GM18517 (cell line): ENCODE measurements at regions not wholly inside any gene's neighbourhood (a gene's known extent, or its start where the extent isn't known, plus 50 kb on each side); places are given as distances from the start of the nearest gene placed in this dataset.

ENCODE experiments used
- ATAC-seq: cut with Tn5 transposase; IDR thresholded peaks from one replicate; pipeline ENCODE4 v1.9.1; 2021; ENCODE audit warnings: mild to moderate bottlenecking, moderate library complexity; ENCODE audit not compliant: unreplicated experiment

DNA sequence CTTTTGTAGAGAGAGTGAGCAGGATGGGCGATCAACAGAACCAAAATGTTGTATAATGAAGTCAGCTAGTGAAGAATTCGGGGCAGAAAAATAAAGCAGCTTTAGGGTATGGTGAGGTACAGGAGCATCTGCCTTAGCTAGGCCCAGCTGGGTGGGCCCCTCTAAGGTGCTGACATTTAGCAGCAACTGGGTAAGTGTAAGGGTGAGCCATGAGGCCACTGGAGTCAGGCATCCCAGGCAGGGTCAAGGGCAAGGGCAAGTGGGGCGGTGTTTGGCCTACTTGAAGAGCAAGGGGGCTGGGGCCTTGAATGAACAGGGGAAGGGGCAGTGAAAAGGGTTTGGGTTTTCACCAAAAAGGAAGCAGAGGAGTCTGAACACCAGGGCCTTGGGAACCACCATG, 583.6 kb downstream of the BCL11B start:
- no peak for ATAC-seq

DNA sequence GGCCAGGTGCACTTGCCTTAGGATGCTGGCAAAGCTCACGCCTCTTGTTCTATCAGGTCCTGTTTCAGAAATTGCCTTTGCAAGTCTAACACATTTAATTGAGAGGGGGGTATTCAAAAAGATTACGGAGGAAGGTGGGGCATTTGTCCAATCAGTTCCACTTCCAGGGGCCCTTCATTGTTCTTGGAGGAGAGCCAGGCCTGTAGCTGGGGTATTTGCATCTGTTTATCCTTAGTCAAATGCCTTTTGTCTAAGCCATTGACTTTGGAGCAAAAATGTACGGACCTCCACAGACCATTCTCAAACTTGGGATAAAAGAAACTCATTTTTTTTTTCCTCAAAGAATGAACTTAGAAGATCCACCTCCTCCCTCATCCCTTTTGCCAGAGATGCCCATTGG, 582.0 kb downstream of the BCL11B start:
- no peak for ATAC-seq

GRCh38 chr14:98692832-98693231, 579.2 kb downstream of the BCL11B start:
- no peak for ATAC-seq

GRCh38 chr14:98694541-98694940, 577.5 kb downstream of the BCL11B start:
- no peak for ATAC-seq

DNA sequence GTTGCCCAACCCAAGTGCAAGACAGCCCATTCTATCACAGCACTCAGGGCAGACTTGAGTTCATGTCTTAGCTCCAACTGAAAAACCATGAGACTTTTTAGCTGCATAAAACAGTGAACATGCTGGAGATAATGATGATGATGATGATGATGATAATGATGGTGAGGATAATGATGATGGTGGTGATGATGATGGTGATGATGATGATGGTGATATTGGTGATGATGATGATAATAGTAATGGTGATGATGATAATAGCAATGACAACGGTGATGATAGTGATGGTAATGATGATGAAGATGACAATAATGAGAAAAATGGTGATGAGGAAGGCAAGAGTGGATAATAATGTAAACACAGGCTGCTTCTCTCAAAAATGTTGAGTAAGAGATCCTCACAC, 576.2 kb downstream of the BCL11B start:
- ATAC-seq: no peak

- ATAC-seq: no peak
Measured at GRCh38 chr14:98698341-98698740, 573.7 kb downstream of the BCL11B start.

DNA sequence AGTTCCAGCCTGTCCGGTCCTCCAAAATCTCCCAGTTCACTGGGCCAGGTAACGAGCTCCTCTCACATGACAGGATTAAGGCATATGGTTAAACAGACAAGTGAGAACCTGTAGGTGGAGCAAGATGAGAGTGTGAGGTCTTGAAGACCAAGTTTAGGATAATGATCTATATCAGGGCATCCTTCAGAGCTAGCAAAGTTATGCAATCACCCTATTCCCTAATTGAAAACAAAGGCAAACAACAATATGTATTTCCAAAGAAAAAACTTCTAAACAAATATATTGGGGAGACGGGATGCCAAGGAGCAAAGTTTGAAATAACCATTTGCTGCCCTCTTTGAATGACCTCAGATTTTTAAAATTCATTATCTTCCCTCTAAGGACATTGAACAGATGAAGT, 571.2 kb downstream of the BCL11B start:
- ATAC-seq: no peak

DNA sequence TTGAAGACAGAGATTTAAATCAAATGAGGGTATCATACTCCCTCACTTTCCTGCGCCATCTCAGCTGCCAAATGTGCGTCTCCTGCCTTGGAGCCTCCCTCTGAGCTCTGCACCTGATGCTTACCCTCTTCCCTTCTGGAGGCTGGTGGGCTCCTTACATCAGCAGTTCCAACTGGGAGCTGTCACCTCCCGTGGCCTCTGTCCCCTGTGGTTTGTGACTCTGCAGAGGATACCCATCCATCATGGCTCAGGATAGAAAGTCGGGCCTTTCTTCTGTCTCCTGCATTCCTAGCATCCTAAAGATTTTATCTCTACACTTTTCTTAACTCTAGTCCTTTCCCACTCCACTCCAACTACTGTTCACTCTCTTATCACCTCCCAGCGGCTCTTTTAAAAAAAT, 570.6 kb downstream of the BCL11B start:
- ATAC-seq: no peak

DNA sequence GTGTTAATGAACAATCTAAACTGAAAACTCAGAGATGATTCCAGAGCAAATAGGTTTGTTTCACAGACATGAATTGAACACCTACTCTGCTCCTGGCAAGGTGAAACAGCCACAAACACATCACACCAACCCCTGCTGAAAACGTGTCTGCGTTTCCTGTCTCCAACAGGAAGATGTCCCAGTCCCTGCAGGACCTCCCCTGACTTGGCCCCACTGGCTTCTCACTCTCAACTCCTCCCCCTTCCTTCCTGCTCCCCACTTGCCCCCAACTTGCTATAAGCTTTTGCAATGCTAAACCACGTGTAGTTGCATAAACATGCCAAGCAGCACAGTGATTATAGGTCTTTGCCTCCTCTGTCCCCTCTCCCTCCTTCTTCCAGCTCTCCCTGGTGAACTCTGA, 567.6 kb downstream of the BCL11B start:
- ATAC-seq: no peak

GRCh38 chr14:98705871-98706300, 566.1 kb downstream of the BCL11B start:
- ATAC-seq: no peak

- ATAC-seq: no peak
Measured at GRCh38 chr14:98707522-98707921, 564.5 kb downstream of the BCL11B start.

- ATAC-seq: no peak
Measured at GRCh38 chr14:98708555-98708954, 563.4 kb downstream of the BCL11B start.

DNA sequence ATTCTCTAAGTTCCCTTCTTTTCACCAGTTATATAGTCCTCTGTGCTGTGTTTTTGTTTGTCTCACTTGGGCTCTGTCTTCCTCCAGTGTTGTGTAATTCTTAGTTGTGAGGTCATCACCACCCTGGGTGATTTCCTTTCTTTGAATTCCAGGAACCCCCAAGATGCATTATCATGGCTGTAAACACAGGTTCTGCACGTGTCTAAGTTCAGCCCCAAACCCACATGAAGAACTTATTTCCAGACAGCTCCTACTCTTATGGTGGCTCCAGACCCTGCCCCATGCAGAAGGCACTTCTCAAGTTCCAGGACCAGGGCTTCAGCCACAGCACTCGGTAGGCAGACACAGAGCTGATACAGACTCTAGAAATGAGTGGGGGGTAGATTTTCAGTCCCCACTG, 560.5 kb downstream of the BCL11B start:
- ATAC-seq: no peak

GRCh38 chr14:98714626-98715425, 557.2 kb downstream of the BCL11B start:
- no peak for ATAC-seq

DNA sequence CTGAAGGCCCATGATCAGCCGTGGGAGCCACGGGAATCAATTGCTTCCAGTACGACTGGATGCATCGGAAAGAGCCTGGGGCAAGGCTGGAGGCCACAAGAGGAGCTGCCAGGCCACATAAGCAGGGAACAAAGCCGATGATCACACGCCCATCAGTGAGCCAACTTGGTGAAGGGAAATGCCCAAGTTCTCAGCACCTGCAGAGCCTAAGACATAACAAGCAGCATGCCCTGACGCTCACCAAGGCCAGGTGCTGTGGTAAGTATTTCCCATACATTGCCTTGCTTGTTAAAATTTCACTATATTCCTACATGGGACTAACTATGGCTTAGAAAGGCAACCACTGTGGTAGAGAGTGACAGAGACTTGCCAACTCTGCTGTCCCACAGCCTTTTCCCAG, 555.9 kb downstream of the BCL11B start:
- ATAC-seq: no peak

GRCh38 chr14:98721061-98721460, 550.9 kb downstream of the BCL11B start:
- ATAC-seq: no peak

GRCh38 chr14:98724734-98725133, 547.3 kb downstream of the BCL11B start:
- no peak for ATAC-seq

- ATAC-seq: no peak
Measured at GRCh38 chr14:98725191-98725590, 546.8 kb downstream of the BCL11B start.

GRCh38 chr14:98725676-98726075, 546.3 kb downstream of the BCL11B start:
- no peak for ATAC-seq

DNA sequence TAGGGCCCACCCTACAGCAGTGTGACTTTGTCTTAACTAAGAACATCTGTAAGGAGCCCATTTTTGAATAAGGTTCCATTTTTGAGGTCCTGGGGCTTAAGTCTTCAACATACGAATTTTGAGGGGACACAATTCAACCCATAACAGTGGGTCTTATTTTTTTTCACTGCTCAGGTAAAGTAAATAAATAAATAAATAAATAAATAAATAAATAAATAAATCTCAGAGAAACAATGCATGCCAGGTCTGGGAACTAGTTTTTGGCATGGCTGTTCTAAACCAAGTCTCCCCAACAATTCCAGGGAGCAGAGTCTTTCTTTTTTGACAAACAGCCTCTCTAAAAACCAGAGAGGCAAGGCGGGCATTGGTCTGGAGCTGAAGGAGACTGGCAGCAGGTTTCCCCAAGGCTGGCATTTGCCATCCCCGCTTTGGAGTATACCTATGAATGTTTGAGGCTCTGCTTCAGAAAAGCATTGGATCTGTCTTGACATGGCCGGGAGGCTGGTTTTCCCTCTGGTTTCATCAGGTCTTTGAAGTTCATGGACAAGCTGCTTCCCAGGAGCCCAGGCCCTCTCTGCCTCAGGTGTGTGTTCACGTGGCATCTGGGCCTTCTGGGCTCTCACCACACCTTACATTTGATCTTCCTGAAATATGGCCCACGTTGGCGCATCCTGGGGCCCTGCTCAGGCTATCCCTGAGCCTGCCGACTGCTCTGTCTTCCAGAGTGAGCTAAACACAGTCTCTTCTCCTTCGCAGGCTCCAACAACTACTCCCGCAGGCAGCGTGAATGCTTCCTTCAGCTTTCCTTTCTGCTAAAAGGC, 545.2 kb downstream of the BCL11B start:
- no peak for ATAC-seq

GRCh38 chr14:98728024-98728423, 544.0 kb downstream of the BCL11B start:
- ATAC-seq: no peak

DNA sequence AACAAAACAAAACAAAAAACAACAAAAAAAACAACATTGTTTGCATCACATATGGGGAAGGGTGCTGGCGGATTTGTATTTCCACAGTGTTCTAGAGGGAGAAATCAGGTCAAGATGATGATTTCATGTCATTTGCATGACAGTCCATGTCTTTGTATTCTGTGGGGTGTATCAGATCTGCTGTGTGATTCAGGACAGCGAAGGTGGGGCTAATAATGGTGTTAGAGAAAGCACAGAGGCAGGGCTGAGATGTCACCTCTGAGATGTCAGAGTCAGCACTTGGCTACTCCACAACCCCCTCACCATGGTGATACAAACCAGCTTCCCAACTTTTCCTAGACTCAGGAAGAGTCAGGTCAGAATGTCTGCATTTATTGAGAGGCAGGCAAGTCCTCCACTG, 543.2 kb downstream of the BCL11B start:
- ATAC-seq: no peak
